ENCODE measurements at regions not wholly inside any gene's neighbourhood (a gene's known extent, or its start where the extent isn't known, plus 50 kb on each side); places are given as distances from the start of the nearest gene placed in this dataset.

DNA sequence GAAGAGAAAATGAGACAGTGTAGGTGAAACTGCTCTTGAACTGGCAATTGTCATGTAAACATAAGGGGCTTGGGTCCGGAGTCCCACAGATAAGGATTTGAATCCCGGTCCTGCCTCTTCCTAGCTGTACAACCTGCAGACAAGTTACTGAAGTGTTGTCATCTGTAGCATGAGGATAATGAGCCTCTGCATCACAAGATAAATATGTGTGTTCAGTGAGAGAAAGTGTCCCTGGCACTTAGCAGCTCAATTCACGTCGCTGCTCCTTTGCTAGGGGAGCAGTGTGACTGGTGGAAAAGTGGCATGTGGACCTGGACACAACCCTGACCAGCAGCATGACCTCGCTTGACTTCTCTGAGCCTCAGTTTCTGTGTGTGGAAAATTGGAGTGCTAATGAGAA, 73.7 kb upstream of the NECTIN1 start:
- TF ChIP-seq POLR2AphosphoS5 (IDR thresholded peaks at IDR 0.05; ENCODE audit: borderline replicate concordance, low read depth, low read length), result no peak
- TF ChIP-seq EZH2 (IDR thresholded peaks at IDR 0.05), result no peak
- no peak for TF ChIP-seq FOXP2 (optimal IDR thresholded peaks at IDR 0.05; ENCODE audit: control extremely low read depth, extremely low read length, insufficient read depth)
- no peak overlapping the region for H3K9ac ChIP-seq (ENCODE audit: insufficient read length)
- no peaks in the 10 kb centered on the region for H3K9me3 ChIP-seq (ENCODE audit: low read depth, low read length)
- H3K36me3 ChIP-seq (ENCODE audit: insufficient read depth, low read length), result no peaks in the 10 kb centered on the region
- no peak for DNase-seq (ENCODE audit: low read depth, low spot score)
- no peak overlapping the region for H3K27ac ChIP-seq
- no peak overlapping the region for H3K4me3 ChIP-seq

DNA sequence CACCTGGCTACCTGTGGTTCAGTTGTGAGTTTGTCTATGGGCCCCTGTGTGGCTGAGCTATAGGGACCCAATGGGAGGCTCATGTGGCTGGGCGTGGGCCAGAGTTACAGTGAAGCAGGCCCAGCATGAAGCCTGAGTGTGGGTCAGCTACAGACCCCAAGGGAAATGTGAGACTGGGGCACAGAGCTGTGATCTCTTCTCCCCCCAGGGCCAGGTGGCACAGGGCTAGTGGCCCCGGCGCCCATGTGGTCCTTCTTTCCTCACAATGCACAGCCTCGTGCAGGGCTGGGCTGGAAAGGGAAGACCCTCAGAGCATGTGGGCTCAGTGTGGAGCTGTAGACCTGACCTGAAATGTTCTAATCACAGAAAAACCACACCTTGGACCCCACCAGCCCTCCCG, 71.6 kb upstream of the NECTIN1 start:
- TF ChIP-seq FOXP2 (optimal IDR thresholded peaks at IDR 0.05; ENCODE audit: control extremely low read depth, extremely low read length, insufficient read depth), result no peak
- TF ChIP-seq POLR2AphosphoS5 (IDR thresholded peaks at IDR 0.05; ENCODE audit: borderline replicate concordance, low read depth, low read length), result no peak
- TF ChIP-seq EZH2 (IDR thresholded peaks at IDR 0.05), result no peak
- Histone ChIP-seq H3K36me3 (ENCODE audit: insufficient read depth, low read length) (no peaks in the 10 kb centered on the region), H3K9me3 (ENCODE audit: low read depth, low read length) (no peaks in the 10 kb centered on the region), H3K9ac (ENCODE audit: insufficient read length) (no peak overlapping the region), H3K27ac (no peak overlapping the region), H3K4me3 (no peak overlapping the region)
- no peak for DNase-seq (ENCODE audit: low read depth, low spot score)

DNA sequence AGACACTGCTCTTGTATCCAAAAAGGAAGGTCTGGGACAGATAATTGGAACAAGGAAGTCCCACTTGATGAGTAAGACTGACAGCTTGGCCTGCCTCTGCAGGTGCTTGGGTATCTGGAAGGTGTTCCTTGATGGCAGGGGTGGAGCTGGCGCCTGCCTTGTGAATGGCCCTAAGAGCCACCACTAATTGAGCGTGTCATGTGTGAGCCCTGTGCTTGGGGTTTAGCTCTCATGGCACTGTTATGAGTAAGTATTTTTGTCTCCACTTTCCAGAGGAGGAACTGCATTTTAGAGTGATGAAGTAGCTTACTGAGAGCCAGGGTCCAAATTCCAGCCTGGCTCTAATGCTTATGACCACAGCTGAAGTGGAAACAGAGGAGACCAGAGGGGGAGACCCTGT, 71.2 kb upstream of the NECTIN1 start:
- no peaks in the 10 kb centered on the region for H3K9me3 ChIP-seq (ENCODE audit: low read depth, low read length)
- no peaks in the 10 kb centered on the region for H3K36me3 ChIP-seq (ENCODE audit: insufficient read depth, low read length)
- no peak for DNase-seq (ENCODE audit: low read depth, low spot score)
- no peak for TF ChIP-seq FOXP2 (optimal IDR thresholded peaks at IDR 0.05; ENCODE audit: control extremely low read depth, extremely low read length, insufficient read depth)
- TF ChIP-seq POLR2AphosphoS5 (IDR thresholded peaks at IDR 0.05; ENCODE audit: borderline replicate concordance, low read depth, low read length), result no peak
- TF ChIP-seq EZH2 (IDR thresholded peaks at IDR 0.05), result no peak
- H3K4me3 ChIP-seq, result no peak overlapping the region
- no peak overlapping the region for H3K27ac ChIP-seq
- no peak overlapping the region for H3K9ac ChIP-seq (ENCODE audit: insufficient read length)

DNA sequence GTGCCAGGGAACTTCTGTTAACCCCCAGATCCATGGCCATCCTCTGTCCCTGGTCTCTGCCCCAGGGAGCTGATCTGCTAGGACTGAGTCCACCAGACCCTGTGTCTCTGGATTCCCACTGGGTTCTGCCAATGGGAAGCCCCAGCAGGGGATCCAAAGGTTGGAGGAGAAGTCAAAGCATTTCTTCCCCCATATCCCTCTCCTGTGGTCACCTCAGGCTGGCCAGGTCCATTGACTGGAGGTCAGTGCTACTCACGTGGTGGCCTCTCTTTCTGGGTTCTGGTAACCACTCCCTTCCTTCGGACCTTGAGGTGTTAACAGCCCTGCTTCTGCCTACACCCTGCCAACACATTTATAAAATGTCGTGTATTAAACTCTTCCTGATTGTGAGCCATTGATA, 69.7 kb upstream of the NECTIN1 start:
- Histone ChIP-seq H3K27ac (no peak overlapping the region), H3K9ac (ENCODE audit: insufficient read length) (no peak overlapping the region), H3K9me3 (ENCODE audit: low read depth, low read length) (no peaks in the 10 kb centered on the region), H3K4me3 (no peak overlapping the region), H3K36me3 (ENCODE audit: insufficient read depth, low read length) (no peaks in the 10 kb centered on the region)
- TF ChIP-seq FOXP2 (optimal IDR thresholded peaks at IDR 0.05; ENCODE audit: control extremely low read depth, extremely low read length, insufficient read depth) (no peak), POLR2AphosphoS5 (IDR thresholded peaks at IDR 0.05; ENCODE audit: borderline replicate concordance, low read depth, low read length) (no peak), EZH2 (IDR thresholded peaks at IDR 0.05) (no peak)
- DNase-seq (ENCODE audit: low read depth, low spot score), result no peak

DNA sequence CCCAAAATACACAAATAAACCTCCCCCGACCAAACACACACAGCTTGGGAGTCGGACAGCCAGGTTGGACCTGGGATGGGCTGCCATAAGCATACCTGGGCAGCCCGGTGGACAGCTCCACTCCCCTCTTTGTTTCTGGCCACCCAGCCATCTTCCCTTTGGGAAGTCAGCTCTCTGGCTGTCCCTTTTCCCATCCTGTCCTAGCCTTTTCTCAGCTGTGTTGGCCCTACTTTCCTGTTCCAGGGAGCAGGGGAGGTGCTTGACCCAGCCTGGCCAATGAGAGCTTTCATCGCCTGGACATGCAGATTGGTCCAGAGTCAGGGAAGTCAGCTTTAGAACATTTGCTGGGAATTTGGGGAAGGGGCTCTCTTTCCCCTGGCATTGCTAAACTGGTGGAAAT, 68.7 kb upstream of the NECTIN1 start:
- Histone ChIP-seq H3K27ac (no peak overlapping the region), H3K9ac (ENCODE audit: insufficient read length) (no peak overlapping the region), H3K9me3 (ENCODE audit: low read depth, low read length) (no peaks in the 10 kb centered on the region), H3K36me3 (ENCODE audit: insufficient read depth, low read length) (no peaks in the 10 kb centered on the region), H3K4me3 (no peak overlapping the region)
- no peak for TF ChIP-seq FOXP2 (optimal IDR thresholded peaks at IDR 0.05; ENCODE audit: control extremely low read depth, extremely low read length, insufficient read depth)
- TF ChIP-seq POLR2AphosphoS5 (IDR thresholded peaks at IDR 0.05; ENCODE audit: borderline replicate concordance, low read depth, low read length), result no peak
- no peak for TF ChIP-seq EZH2 (IDR thresholded peaks at IDR 0.05)
- no peak for DNase-seq (ENCODE audit: low read depth, low spot score)

DNA sequence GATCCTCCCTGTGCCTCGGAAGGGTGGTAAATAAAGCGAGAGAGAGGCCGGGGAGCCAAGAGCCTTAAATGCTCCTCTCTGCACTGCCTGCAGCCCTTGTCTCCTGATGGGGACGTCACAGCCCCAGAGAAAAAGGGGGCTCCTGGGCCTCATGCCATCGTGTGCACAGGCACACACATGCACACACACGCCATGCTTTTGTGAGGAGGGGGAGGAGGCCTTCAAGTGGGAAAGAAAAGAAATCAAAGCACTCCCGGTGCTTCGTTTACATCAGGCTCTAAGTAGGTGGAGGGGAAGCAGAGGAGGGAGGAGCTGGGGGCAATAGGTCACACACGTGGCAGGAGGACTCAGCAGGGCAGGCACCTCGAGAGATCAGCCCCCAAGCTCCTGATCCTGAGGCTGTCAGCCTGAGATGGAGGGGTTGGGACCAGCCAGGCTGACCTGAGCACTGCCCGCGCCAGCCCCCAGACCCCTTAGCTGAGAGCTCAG, 68.2 kb upstream of the NECTIN1 start:
- Histone ChIP-seq H3K27ac (no peak overlapping the region), H3K9me3 (ENCODE audit: low read depth, low read length) (no peaks in the 10 kb centered on the region), H3K9ac (ENCODE audit: insufficient read length) (no peak overlapping the region), H3K4me3 (no peak overlapping the region), H3K36me3 (ENCODE audit: insufficient read depth, low read length) (no peaks in the 10 kb centered on the region)
- DNase-seq (ENCODE audit: low read depth, low spot score), result no peak
- TF ChIP-seq FOXP2 (optimal IDR thresholded peaks at IDR 0.05; ENCODE audit: control extremely low read depth, extremely low read length, insufficient read depth), result no peak
- no peak for TF ChIP-seq EZH2 (IDR thresholded peaks at IDR 0.05)

DNA sequence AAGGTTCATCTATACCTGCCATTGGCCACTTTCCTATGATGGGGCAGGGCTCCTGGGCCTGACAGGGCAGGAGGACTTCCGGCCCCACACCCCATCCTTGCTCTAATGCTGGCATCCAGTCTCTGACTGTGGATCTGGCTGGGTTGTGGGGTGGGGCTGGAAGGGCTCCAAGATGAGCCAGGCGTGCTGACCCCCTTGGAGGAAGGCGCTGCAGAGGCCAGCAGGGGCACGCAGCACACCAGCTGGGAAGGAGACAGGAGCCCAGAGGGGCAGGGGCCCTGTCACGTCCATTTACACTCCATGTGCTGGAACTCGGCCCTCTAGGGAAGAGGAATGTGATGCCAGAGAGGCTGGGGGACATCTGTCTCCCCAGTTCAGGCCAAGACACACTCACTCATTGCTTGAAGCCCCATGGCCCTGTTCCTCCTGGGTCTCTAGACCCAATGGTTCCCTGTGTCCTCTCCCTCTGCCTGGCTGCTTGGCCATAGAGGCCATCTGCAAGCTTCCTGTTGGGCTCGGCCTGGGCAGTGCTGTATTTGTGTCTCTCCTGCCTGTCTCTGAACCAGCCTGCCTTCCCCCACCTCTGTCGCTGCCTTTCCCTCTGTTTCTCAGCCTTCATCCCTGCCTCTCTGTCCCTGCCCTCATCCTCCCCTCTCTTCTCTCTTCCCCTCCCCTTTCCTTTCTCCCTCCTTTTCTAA, 67.5 kb upstream of the NECTIN1 start:
- TF ChIP-seq EZH2 (IDR thresholded peaks at IDR 0.05), result no peak
- no peak overlapping the region for H3K9ac ChIP-seq (ENCODE audit: insufficient read length)
- no peaks in the 10 kb centered on the region for H3K36me3 ChIP-seq (ENCODE audit: insufficient read depth, low read length)
- no peaks in the 10 kb centered on the region for H3K9me3 ChIP-seq (ENCODE audit: low read depth, low read length)
- DNase-seq (ENCODE audit: low read depth, low spot score), result no peak
- H3K4me3 ChIP-seq, result no peak overlapping the region
- H3K27ac ChIP-seq, result no peak overlapping the region

DNA sequence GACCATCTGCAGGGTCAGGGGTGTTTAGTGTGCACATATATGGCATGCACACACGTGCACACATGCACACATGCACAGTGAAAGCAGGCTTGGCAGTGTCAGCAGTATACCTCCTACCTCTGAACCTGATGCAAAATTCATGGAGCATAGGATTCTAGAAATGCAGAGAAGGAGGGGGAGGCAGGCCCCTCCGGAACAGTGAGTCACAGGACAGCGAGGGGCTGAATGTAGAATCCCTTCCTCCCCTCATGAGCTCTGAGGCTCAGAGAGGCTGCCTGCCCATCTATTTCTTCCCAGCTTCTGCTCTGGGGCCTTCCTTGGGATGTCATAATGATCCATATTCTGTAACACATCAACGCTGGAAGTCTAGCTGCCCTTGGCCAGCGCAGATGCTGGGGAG, 66.7 kb upstream of the NECTIN1 start:
- Histone ChIP-seq H3K4me3 (no peak overlapping the region), H3K36me3 (ENCODE audit: insufficient read depth, low read length) (no peaks in the 10 kb centered on the region), H3K9ac (ENCODE audit: insufficient read length) (no peak overlapping the region), H3K9me3 (ENCODE audit: low read depth, low read length) (no peaks in the 10 kb centered on the region), H3K27ac (no peak overlapping the region)
- DNase-seq (ENCODE audit: low read depth, low spot score), result no peak
- TF ChIP-seq EZH2 (IDR thresholded peaks at IDR 0.05) (no peak), FOXP2 (optimal IDR thresholded peaks at IDR 0.05; ENCODE audit: control extremely low read depth, extremely low read length, insufficient read depth) (no peak), POLR2AphosphoS5 (IDR thresholded peaks at IDR 0.05; ENCODE audit: borderline replicate concordance, low read depth, low read length) (no peak)

DNA sequence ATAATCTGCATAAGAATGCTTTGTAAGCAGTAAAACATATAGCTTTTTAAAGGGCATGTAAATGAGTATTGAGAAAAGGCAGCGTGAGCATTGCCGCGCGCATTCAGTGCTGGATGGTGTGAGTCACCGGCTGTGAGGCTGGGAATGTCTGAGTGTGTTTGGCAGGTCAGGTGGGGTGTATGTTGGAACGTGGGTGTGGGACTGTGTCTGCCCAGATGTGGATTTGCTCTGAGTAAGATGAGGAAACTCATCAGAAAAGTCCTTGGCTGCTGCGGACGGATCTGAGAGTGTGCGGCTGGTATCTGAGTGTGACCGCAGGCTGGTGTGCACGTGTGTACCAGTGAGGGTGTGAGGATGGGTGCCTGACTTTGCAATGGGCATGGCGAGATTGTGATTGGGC, 66.2 kb upstream of the NECTIN1 start:
- TF ChIP-seq EZH2 (IDR thresholded peaks at IDR 0.05) (no peak), FOXP2 (optimal IDR thresholded peaks at IDR 0.05; ENCODE audit: control extremely low read depth, extremely low read length, insufficient read depth) (no peak), POLR2AphosphoS5 (IDR thresholded peaks at IDR 0.05; ENCODE audit: borderline replicate concordance, low read depth, low read length) (no peak)
- H3K36me3 ChIP-seq (ENCODE audit: insufficient read depth, low read length), result no peaks in the 10 kb centered on the region
- no peak overlapping the region for H3K27ac ChIP-seq
- H3K9me3 ChIP-seq (ENCODE audit: low read depth, low read length), result no peaks in the 10 kb centered on the region
- no peak for DNase-seq (ENCODE audit: low read depth, low spot score)
- H3K4me3 ChIP-seq, result no peak overlapping the region
- H3K9ac ChIP-seq (ENCODE audit: insufficient read length), result no peak overlapping the region

Data from SK-N-MC (cell line).